ENCODE measurements at regions not wholly inside any gene's neighbourhood (a gene's known extent, or its start where the extent isn't known, plus 50 kb on each side); places are given as distances from the start of the nearest gene placed in this dataset.

DNA sequence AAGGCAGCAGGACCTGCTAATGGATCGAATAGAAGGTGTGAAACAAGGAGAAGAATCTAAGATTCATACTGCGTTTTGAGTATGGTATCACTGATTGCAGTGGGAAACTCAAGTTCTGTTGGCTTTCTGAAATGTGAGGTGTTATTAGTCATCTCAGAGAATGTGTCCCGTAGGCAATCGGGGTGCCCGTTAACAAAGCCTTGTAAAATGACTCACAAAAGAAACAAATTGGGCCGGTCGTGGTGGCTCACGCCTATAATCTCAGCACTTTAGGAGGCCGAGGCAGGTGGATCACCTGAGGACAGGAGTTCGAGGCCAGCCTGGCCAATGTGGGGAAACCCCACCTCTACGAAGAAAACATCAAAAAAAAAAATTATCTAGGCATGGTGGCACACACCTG lies 118.2 kb upstream of the C7orf33 start:
- 79% methylated on average over 11 of the region's 11 CpGs for WGBS (ENCODE audit: low lambda C conversion rate)
- H3K79me2 ChIP-seq (ENCODE audit: insufficient read depth), result no peaks in the 10 kb centered on the region
- ChIA-PET CTCF (interaction anchor here (1.3 kb wide), 1 partner anchor 9 kb away, joined by 3 read pairs; no protein-coding TSS in a partner anchor), POLR2A (no interaction called here)
- TF ChIP-seq SIN3A (IDR thresholded peaks at IDR 0.05; ENCODE audit: borderline replicate concordance, low read depth, low read length), result no peak
- no peak for TF ChIP-seq NRF1 (IDR thresholded peaks at IDR 0.05; ENCODE audit: low read depth, low read length)
- TF ChIP-seq RXRA (IDR thresholded peaks at IDR 0.05; ENCODE audit: borderline replicate concordance, low read depth), result no peak
- TF ChIP-seq FOXM1 (IDR thresholded peaks at IDR 0.05; ENCODE audit: low read depth), result no peak
- no peak for TF ChIP-seq JUND (IDR thresholded peaks at IDR 0.05)
- TF ChIP-seq, protein P1, sequence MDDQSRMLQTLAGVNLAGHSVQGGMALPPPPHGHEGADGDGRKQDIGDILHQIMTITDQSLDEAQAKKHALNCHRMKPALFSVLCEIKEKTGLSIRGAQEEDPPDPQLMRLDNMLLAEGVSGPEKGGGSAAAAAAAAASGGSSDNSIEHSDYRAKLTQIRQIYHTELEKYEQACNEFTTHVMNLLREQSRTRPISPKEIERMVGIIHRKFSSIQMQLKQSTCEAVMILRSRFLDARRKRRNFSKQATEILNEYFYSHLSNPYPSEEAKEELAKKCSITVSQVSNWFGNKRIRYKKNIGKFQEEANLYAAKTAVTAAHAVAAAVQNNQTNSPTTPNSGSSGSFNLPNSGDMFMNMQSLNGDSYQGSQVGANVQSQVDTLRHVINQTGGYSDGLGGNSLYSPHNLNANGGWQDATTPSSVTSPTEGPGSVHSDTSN (IDR thresholded peaks at IDR 0.05), result no peak
- no peaks in the 10 kb centered on the region for H3F3A ChIP-seq (replicated peaks; ENCODE audit: insufficient read depth)
- H3K4me3 ChIP-seq (ENCODE audit: low read depth in 2 of 2, low read length in 1 of 2), result no peak overlapping the region
- no peaks in the 10 kb centered on the region for H3K36me3 ChIP-seq (replicated peaks in 1 of 2; ENCODE audit: control insufficient read depth in 1 of 2, insufficient read depth in 2 of 2, low read length in 1 of 2)
- no peak overlapping the region for H2AFZ ChIP-seq (ENCODE audit: low read depth)
- H4K20me1 ChIP-seq (ENCODE audit: insufficient read depth), result no peaks in the 10 kb centered on the region
- H3K27ac ChIP-seq (ENCODE audit: low read depth in 2 of 2, low read length in 1 of 2), result no peak overlapping the region
- no peaks in the 10 kb centered on the region for H3K27me3 ChIP-seq (ENCODE audit: insufficient read depth)
- H3K4me1 ChIP-seq (ENCODE audit: control insufficient read depth in 1 of 2, insufficient read depth in 2 of 2, low read depth in 1 of 2, low read length in 1 of 2), result no peaks in the 10 kb centered on the region
- no peak for DNase-seq
- H3K9me2 ChIP-seq, result no peaks in the 10 kb centered on the region
- no peak overlapping the region for H3K4me2 ChIP-seq
- no peak overlapping the region for H3K9ac ChIP-seq
- no peaks in the 10 kb centered on the region for H3K9me3 ChIP-seq

DNA sequence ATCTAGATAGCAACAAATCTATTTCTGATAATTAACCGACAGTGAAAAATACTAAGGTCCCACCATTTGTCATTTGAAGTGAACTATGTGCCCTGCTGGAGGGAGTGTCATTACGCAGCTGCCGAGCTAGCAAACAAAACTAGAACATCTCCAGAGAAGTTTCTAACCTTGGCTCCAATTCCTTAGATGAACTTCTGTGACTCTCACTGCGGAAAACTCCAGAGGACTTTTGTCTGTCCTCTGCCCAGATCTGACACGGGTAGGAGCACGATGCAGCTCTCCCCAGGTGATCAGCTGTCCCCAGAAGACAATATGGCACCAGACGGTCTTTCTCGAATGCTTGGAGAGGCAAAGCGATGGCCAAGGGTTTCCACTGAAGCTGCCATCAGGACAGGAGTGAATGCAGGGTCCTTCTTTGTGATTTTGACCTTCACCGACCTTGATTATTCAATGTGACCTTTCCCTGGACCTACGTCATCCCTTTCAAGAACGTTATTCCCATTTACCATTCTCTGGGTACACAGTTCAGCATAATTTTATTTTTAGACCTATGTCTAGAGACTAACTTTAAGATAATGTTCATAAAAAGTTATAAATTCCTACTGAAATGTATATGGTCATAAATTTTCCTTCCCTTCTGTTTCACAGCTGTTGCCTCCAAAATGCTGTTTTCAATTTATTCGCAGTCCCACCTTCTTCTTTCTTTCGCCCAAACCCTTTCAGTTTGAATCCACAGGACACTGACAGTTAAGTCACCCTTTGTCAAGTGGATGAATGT lies 116.7 kb upstream of the C7orf33 start:
- ChIA-PET POLR2A (no interaction called here), CTCF (interaction anchor here (1.6 kb wide), 1 partner anchor 233 kb away, joined by 5 read pairs; no protein-coding TSS in a partner anchor)
- no peaks in the 10 kb centered on the region for H3K79me2 ChIP-seq (ENCODE audit: insufficient read depth)
- DNase-seq, result no peak
- H3F3A ChIP-seq (replicated peaks; ENCODE audit: insufficient read depth), result no peaks in the 10 kb centered on the region
- no peak overlapping the region for H2AFZ ChIP-seq (ENCODE audit: low read depth)
- TF ChIP-seq MXI1 (IDR thresholded peaks at IDR 0.05; ENCODE audit: low read depth, low read length) (no peak), FOXJ3 (CRISPR knock-in tag; IDR thresholded peaks at IDR 0.05) (no peak), FOXM1 (IDR thresholded peaks at IDR 0.05; ENCODE audit: low read depth) (no peak), RFX5 (IDR thresholded peaks at IDR 0.05; ENCODE audit: low read length) (no peak), YY1 (IDR thresholded peaks at IDR 0.05; ENCODE audit: low read depth) (no peak), RCOR1 (IDR thresholded peaks at IDR 0.05; ENCODE audit: low read length) (no peak), RXRA (IDR thresholded peaks at IDR 0.05; ENCODE audit: borderline replicate concordance, low read depth) (no peak), SMC3 (IDR thresholded peaks at IDR 0.05; ENCODE audit: low read depth, low read length) (no peak), EP300 (IDR thresholded peaks at IDR 0.05; ENCODE audit: borderline replicate concordance in 1 of 2, low read depth in 1 of 2, low read length in 1 of 2) (no peak), SIN3A (IDR thresholded peaks at IDR 0.05; ENCODE audit: borderline replicate concordance, low read depth, low read length) (no peak), RAD21 (IDR thresholded peaks at IDR 0.05; ENCODE audit: low read length) (no peak)
- TF ChIP-seq, protein P2, sequence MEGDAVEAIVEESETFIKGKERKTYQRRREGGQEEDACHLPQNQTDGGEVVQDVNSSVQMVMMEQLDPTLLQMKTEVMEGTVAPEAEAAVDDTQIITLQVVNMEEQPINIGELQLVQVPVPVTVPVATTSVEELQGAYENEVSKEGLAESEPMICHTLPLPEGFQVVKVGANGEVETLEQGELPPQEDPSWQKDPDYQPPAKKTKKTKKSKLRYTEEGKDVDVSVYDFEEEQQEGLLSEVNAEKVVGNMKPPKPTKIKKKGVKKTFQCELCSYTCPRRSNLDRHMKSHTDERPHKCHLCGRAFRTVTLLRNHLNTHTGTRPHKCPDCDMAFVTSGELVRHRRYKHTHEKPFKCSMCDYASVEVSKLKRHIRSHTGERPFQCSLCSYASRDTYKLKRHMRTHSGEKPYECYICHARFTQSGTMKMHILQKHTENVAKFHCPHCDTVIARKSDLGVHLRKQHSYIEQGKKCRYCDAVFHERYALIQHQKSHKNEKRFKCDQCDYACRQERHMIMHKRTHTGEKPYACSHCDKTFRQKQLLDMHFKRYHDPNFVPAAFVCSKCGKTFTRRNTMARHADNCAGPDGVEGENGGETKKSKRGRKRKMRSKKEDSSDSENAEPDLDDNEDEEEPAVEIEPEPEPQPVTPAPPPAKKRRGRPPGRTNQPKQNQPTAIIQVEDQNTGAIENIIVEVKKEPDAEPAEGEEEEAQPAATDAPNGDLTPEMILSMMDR (IDR thresholded peaks at IDR 0.05), result no peak
- TF ChIP-seq, protein P3, sequence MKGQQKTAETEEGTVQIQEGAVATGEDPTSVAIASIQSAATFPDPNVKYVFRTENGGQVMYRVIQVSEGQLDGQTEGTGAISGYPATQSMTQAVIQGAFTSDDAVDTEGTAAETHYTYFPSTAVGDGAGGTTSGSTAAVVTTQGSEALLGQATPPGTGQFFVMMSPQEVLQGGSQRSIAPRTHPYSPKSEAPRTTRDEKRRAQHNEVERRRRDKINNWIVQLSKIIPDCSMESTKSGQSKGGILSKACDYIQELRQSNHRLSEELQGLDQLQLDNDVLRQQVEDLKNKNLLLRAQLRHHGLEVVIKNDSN (IDR thresholded peaks at IDR 0.05; ENCODE audit: borderline replicate concordance, low read depth), result no peak
- TF ChIP-seq, protein P4, sequence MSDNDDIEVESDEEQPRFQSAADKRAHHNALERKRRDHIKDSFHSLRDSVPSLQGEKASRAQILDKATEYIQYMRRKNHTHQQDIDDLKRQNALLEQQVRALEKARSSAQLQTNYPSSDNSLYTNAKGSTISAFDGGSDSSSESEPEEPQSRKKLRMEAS (IDR thresholded peaks at IDR 0.05; ENCODE audit: low read depth), result no peak
- no peak overlapping the region for H3K4me3 ChIP-seq (ENCODE audit: low read depth in 2 of 2, low read length in 1 of 2)
- WGBS (ENCODE audit: low lambda C conversion rate), result 53% methylated on average over 14 of the region's 14 CpGs
- no peaks in the 10 kb centered on the region for H3K36me3 ChIP-seq (replicated peaks in 1 of 2; ENCODE audit: control insufficient read depth in 1 of 2, insufficient read depth in 2 of 2, low read length in 1 of 2)
- H3K9me2 ChIP-seq, result no peaks in the 10 kb centered on the region
- no peaks in the 10 kb centered on the region for H3K9me3 ChIP-seq
- no peak overlapping the region for H3K9ac ChIP-seq
- no peaks in the 10 kb centered on the region for H3K4me1 ChIP-seq (ENCODE audit: control insufficient read depth in 1 of 2, insufficient read depth in 2 of 2, low read depth in 1 of 2, low read length in 1 of 2)
- no peaks in the 10 kb centered on the region for H3K27me3 ChIP-seq (ENCODE audit: insufficient read depth)
- H4K20me1 ChIP-seq (ENCODE audit: insufficient read depth), result no peaks in the 10 kb centered on the region
- no peak overlapping the region for H3K4me2 ChIP-seq
- H3K27ac ChIP-seq (ENCODE audit: low read depth in 2 of 2, low read length in 1 of 2), result no peak overlapping the region

Data from SK-N-SH (cell line).